NCI-H1092 treated with DMSO at 0.1 percent for 48 hours (cell line): ENCODE measurements at regions not wholly inside any gene's neighbourhood (a gene's known extent, or its start where the extent isn't known, plus 50 kb on each side); places are given as distances from the start of the nearest gene placed in this dataset.
"Not testable (repeated sequence)": the region's sequence is repeated elsewhere in the genome, so short reads cannot be mapped to it uniquely, and the experiment has no call there.

Experiments used
- DNase-seq: peaks from one replicate; lab custom pipeline; 2025; lab: John Stamatoyannopoulos, UW

- DNase-seq = peak; percentile 82
Measured at GRCh38 chr18:57881818-57882413, 78.8 kb upstream of the ATP8B1 start.

GRCh38 chr18:57879924-57880323, 76.8 kb upstream of the ATP8B1 start:
- DNase-seq = not testable (repeated sequence)

- DNase-seq = no peak
Measured at GRCh38 chr18:57869221-57869620, 66.1 kb upstream of the ATP8B1 start.

GRCh38 chr18:57866355-57866754, 63.2 kb upstream of the ATP8B1 start:
- DNase-seq = no peak

- no peak for DNase-seq
Measured at GRCh38 chr18:57864615-57865121, 61.6 kb upstream of the ATP8B1 start.

GRCh38 chr18:57863706-57864105, 60.6 kb upstream of the ATP8B1 start:
- no peak for DNase-seq

- DNase-seq = peak; percentile 14
Measured at GRCh38 chr18:57859314-57859713, 56.2 kb upstream of the ATP8B1 start.

- DNase-seq = peak; percentile 92
Measured at GRCh38 chr18:57856557-57857280, 53.6 kb upstream of the ATP8B1 start.

- no peak for DNase-seq
Measured at GRCh38 chr18:57856128-57856527, 53.0 kb upstream of the ATP8B1 start.

- DNase-seq = no peak
Measured at GRCh38 chr18:57855551-57855950, 52.4 kb upstream of the ATP8B1 start.

GRCh38 chr18:57854726-57855125, 51.6 kb upstream of the ATP8B1 start:
- no peak for DNase-seq

- DNase-seq = no peak
Measured at GRCh38 chr18:57853864-57854263, 50.7 kb upstream of the ATP8B1 start.

GRCh38 chr18:57853133-57853532, 50.0 kb upstream of the ATP8B1 start:
- no peak for DNase-seq
